Vagina (tissue), 2 donors: ENCODE measurements at regions not wholly inside any gene's neighbourhood (a gene's known extent, or its start where the extent isn't known, plus 50 kb on each side); places are given as distances from the start of the nearest gene placed in this dataset.

ENCODE experiments used
- POLR2A ChIP-seq, 2 donors: fragments of 450-650 bp; IDR thresholded peaks; one replicate each; pipeline ENCODE4 v1.6.1; 2017; ENCODE audit warnings: antibody characterized with exemption in 2 of 2, mild to moderate bottlenecking in 2 of 2, moderate library complexity in 2 of 2
- POLR2AphosphoS5 ChIP-seq, 2 donors: sonication (generic); formaldehyde crosslinking; IDR thresholded peaks; one replicate each; pipeline ENCODE4 v1.9.0; 2017; ENCODE audit warnings: antibody characterized with exemption in 2 of 2, mild to moderate bottlenecking in 2 of 2, low read depth in 1 of 2; ENCODE audit not compliant: insufficient read depth in 1 of 2
- TF ChIP-seq, protein P1 (sequence below), 3 experiments: fragments of 450-650 bp in 2 of 3; fragments of 200-600 bp in 1 of 3; sonication (generic) in 1 of 3; IDR thresholded peaks; one replicate each; pipeline ENCODE4 v1.5.1; 2017 to 2019; ENCODE audit warnings: antibody characterized with exemption in 3 of 3, mild to moderate bottlenecking in 2 of 3, moderate library complexity in 2 of 3

DNA sequence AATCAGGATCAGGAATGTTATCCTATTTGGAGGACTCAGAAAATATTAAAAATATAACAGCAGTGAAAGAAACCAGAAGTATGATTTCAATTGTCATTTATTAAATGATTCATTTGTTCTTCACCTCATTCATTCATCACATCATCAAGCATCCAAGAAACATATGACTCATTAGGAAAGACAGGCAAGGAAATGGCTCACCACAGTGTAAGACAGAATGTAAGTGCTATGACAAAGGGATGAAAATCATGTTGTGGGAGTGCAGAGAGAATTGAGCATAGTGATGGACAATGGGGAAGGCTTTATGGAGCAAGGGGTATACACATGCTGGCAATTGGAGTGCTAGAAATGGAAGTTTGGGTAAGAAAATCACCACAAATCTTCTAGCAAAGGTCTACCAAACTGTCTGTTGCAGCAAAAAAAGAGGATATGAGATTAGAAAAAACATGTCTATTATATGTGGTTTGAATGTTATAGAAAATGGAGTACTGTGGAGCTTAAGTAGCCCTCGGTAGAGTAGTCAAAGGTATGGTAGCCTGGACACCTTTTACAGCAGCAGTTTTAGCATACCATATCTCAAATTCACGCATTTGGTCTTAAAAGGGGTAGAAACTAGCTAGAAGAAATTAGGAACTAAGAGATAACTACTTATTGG lies 111.1 kb upstream of the GPR149 start:
- TF ChIP-seq, protein P1, sequence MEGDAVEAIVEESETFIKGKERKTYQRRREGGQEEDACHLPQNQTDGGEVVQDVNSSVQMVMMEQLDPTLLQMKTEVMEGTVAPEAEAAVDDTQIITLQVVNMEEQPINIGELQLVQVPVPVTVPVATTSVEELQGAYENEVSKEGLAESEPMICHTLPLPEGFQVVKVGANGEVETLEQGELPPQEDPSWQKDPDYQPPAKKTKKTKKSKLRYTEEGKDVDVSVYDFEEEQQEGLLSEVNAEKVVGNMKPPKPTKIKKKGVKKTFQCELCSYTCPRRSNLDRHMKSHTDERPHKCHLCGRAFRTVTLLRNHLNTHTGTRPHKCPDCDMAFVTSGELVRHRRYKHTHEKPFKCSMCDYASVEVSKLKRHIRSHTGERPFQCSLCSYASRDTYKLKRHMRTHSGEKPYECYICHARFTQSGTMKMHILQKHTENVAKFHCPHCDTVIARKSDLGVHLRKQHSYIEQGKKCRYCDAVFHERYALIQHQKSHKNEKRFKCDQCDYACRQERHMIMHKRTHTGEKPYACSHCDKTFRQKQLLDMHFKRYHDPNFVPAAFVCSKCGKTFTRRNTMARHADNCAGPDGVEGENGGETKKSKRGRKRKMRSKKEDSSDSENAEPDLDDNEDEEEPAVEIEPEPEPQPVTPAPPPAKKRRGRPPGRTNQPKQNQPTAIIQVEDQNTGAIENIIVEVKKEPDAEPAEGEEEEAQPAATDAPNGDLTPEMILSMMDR (IDR thresholded peaks at IDR 0.05) = no peak
- TF ChIP-seq POLR2A (IDR thresholded peaks at IDR 0.05) (no peak), POLR2AphosphoS5 (IDR thresholded peaks at IDR 0.05; ENCODE audit: insufficient read depth in 1 of 2, low read depth in 1 of 2) (no peak)
